GM12865 (cell line): ENCODE measurements at regions not wholly inside any gene's neighbourhood (a gene's known extent, or its start where the extent isn't known, plus 50 kb on each side); places are given as distances from the start of the nearest gene placed in this dataset.

Experiments used
- DNase-seq: peaks from one replicate; pipeline ENCODE4 v3.0.0; 2010; ENCODE audit warnings: low read depth
- H3K4me3 ChIP-seq: 2 replicates; pipeline ENCODE4 v1.5.1; 2011; ENCODE audit warnings: mild to moderate bottlenecking, low read depth, low read length, control low read depth
- TF ChIP-seq, protein P1 (sequence below): IDR thresholded peaks from 2 replicates; pipeline ENCODE4 v1.5.1; 2011; ENCODE audit warnings: low read length, control low read depth, low read depth, inconsistent platforms; ENCODE audit not compliant: insufficient read depth; ENCODE audit errors: missing control alignments

DNA sequence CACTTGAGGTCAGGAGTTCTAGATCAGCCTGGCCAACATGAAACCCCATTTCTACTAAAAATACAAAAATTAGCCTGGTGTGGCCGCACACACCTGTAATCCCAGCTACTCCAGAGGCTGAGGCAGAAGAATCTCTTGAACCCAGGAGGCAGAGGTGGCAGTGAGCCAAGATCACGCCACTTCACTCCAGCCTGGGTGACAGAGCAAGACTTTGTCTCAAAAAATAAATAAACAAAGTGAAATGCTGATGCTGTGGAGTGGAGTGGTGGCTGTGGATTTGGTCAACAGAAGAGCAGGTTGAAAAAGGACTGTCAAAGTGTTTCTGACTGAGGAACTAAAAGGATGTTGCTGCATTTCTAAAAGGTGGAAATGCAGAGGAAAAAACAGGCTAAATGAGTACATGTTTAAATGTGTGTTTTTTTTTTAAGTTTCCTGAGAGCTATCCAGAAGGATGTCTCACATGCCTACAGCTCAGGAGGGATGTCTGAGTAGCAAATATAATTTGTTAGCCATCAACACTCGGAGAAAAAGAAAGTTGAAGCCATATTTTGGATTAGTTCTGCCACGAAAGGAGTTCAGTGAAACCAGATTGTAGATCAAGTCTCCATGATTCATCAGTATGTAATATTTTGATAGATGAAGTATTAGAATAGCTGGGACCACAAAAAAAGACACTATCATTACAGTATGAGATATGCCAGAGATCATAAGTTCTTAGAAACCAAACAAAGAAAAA, 621.1 kb upstream of the ADGRB3 start:
- H3K4me3 ChIP-seq = no peak overlapping the region
- DNase-seq = no peak
- TF ChIP-seq, protein P1, sequence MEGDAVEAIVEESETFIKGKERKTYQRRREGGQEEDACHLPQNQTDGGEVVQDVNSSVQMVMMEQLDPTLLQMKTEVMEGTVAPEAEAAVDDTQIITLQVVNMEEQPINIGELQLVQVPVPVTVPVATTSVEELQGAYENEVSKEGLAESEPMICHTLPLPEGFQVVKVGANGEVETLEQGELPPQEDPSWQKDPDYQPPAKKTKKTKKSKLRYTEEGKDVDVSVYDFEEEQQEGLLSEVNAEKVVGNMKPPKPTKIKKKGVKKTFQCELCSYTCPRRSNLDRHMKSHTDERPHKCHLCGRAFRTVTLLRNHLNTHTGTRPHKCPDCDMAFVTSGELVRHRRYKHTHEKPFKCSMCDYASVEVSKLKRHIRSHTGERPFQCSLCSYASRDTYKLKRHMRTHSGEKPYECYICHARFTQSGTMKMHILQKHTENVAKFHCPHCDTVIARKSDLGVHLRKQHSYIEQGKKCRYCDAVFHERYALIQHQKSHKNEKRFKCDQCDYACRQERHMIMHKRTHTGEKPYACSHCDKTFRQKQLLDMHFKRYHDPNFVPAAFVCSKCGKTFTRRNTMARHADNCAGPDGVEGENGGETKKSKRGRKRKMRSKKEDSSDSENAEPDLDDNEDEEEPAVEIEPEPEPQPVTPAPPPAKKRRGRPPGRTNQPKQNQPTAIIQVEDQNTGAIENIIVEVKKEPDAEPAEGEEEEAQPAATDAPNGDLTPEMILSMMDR = no peak

- TF ChIP-seq, protein P1 = no peak
- no peak for DNase-seq
- no peak overlapping the region for H3K4me3 ChIP-seq
These were observed 622.3 kb upstream of the ADGRB3 start for GRCh38 chr6:68012822-68013221.

- no peak overlapping the region for H3K4me3 ChIP-seq
- DNase-seq = no peak
- TF ChIP-seq, protein P1 = no peak
These were observed 624.1 kb upstream of the ADGRB3 start for GRCh38 chr6:68010936-68011335.

GRCh38 chr6:68008445-68008844, 626.6 kb upstream of the ADGRB3 start:
- TF ChIP-seq, protein P1 = no peak
- peak; percentile 45 for DNase-seq
- H3K4me3 ChIP-seq = 0 out of 2 replicates have a peak overlapping the region, but pooled peaks have one; percentile 3

DNA sequence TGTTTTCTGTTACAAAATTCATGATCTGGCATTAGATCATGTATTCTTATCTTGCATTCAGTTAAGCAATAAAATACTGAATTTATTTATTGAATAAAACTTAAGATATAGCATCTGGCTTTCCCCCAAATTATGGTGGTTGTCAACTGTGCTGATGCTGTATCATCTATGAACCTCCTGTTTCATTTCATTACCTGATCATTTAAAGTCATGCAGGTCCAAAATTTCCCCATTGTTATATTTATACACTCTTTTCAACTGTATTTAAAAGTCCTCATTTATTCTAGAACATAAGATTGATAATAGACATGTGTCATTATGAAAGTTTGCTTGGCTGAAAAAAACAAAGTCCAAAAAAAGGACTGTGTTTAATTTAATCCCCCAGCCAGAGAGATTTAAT, 627.4 kb upstream of the ADGRB3 start:
- DNase-seq = no peak
- TF ChIP-seq, protein P1 = no peak
- no peak overlapping the region for H3K4me3 ChIP-seq

GRCh38 chr6:67986694-67987232, 648.3 kb upstream of the ADGRB3 start:
- H3K4me3 ChIP-seq = no peak overlapping the region
- TF ChIP-seq, protein P1 = no peak
- DNase-seq = no peak
